Tibial artery (tissue), 4 donors: ENCODE measurements at regions not wholly inside any gene's neighbourhood (a gene's known extent, or its start where the extent isn't known, plus 50 kb on each side); places are given as distances from the start of the nearest gene placed in this dataset.

Experiments
- DNase-seq, 2 donors: peaks; one replicate each; pipeline ENCODE4 v3.0.0-alpha.2; 2019
- H3K27ac ChIP-seq, 2 donors: fragments of 200-600 bp; sonication (generic) in 1 of 2; 1 replicate in 1 of 2; 2 replicates in 1 of 2; pipeline ENCODE4 v1.5.1; 2018 to 2019; ENCODE audit warnings: mild to moderate bottlenecking in 1 of 2
- H3K27me3 ChIP-seq, 2 donors: fragments of 200-600 bp; sonication (generic) in 1 of 2; one replicate each; pipeline versions ENCODE4 v1.5.1 to v1.6.0; 2016 to 2019
- H3K36me3 ChIP-seq, 3 donors: fragments of 200-600 bp; sonication (generic) in 2 of 3; one replicate each; pipeline ENCODE4 v1.5.1; 2016 to 2019; ENCODE audit warnings: mild to moderate bottlenecking in 2 of 3
- H3K4me1 ChIP-seq, 4 donors: fragments of 200-600 bp; sonication (generic) in 2 of 4; 1 replicate in 3 of 4; 2 replicates in 1 of 4; pipeline ENCODE4 v1.5.1; 2016 to 2019
- H3K4me3 ChIP-seq, 2 donors: fragments of 200-600 bp; sonication (generic) in 1 of 2; 1 replicate in 1 of 2; 2 replicates in 1 of 2; pipeline ENCODE4 v1.5.1; 2018 to 2019; ENCODE audit warnings: mild to moderate bottlenecking in 2 of 2
- H3K9me3 ChIP-seq, 3 donors: fragments of 200-600 bp; sonication (generic) in 1 of 3; one replicate each; pipeline ENCODE4 v1.5.1; 2016 to 2019
- CTCF ChIP-seq, 2 experiments: fragments of 200-600 bp in 1 of 2; fragments of 450-650 bp in 1 of 2; IDR thresholded peaks; one replicate each; pipeline ENCODE4 v1.5.1; 2017 to 2019; ENCODE audit warnings: antibody characterized with exemption in 2 of 2, mild to moderate bottlenecking in 1 of 2, moderate library complexity in 1 of 2
- intact Hi-C: fragments of 100-400 bp; cut with DNase I; formaldehyde crosslinking; loops from one replicate; pipeline ENCODE4 v1.15.0; 2023; ENCODE audit warnings: low total_unique reads

DNA sequence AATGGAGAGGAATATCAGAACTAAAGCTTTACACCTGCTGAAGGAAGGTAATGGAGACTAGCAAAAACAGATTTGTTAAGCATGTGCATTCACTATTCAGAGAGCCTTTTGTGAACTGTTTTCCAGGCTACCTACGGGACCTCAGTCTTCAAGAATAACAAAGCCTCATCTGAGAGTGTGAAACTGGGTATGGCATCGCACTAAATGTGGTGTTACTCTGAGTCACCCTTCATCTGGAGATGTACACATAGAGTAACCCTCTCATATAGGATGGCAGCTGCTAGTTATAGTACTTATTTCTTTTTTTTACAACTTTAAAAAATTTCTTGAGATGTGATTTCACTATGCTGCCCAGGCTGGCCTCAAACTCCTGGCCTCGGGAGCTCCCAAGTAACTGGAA is 306.8 kb downstream of the ZNF608 start:
- DNase-seq: no peak
- H3K27me3 ChIP-seq: no peaks in the 10 kb centered on the region
- intact Hi-C loops: no loop called here
- no peak overlapping the region for H3K27ac ChIP-seq
- peaks cover 0 to 6% (median 2%) of the 10 kb centered on the region in 4 donors for H3K4me1 ChIP-seq
- peaks cover 0 to 2% (median 0%) of the 10 kb centered on the region in 3 donors for H3K9me3 ChIP-seq
- TF ChIP-seq CTCF (IDR thresholded peaks at IDR 0.05): no peak
- no peaks in the 10 kb centered on the region for H3K36me3 ChIP-seq
- no peak overlapping the region for H3K4me3 ChIP-seq

DNA sequence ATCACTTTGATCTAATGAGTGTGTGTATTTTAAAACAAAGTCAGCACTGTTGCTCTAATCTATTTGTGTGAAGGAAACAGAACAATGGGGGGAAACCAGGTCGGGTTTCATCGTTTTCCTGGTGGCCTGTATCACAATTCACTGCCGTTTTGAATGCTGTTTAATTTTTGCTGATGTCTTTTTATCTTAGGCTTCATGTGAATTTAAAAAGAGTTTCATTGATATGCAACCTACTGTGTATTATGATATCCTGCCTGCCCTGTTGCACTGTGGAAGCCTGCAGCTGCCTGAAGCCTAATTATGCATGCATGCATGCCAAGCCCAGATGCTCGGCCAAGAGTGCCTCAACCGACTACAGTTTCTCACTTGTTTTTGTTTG is 307.5 kb downstream of the ZNF608 start:
- Histone ChIP-seq H3K4me1 (no peaks in the 10 kb centered on the region), H3K36me3 (no peaks in the 10 kb centered on the region), H3K27me3 (no peaks in the 10 kb centered on the region), H3K4me3 (no peak overlapping the region), H3K27ac (no peak overlapping the region), H3K9me3 (peaks cover 0 to 10% (median 0%) of the 10 kb centered on the region in 3 donors)
- intact Hi-C loops: no loop called here
- TF ChIP-seq CTCF (IDR thresholded peaks at IDR 0.05): no peak
- no peak for DNase-seq

DNA sequence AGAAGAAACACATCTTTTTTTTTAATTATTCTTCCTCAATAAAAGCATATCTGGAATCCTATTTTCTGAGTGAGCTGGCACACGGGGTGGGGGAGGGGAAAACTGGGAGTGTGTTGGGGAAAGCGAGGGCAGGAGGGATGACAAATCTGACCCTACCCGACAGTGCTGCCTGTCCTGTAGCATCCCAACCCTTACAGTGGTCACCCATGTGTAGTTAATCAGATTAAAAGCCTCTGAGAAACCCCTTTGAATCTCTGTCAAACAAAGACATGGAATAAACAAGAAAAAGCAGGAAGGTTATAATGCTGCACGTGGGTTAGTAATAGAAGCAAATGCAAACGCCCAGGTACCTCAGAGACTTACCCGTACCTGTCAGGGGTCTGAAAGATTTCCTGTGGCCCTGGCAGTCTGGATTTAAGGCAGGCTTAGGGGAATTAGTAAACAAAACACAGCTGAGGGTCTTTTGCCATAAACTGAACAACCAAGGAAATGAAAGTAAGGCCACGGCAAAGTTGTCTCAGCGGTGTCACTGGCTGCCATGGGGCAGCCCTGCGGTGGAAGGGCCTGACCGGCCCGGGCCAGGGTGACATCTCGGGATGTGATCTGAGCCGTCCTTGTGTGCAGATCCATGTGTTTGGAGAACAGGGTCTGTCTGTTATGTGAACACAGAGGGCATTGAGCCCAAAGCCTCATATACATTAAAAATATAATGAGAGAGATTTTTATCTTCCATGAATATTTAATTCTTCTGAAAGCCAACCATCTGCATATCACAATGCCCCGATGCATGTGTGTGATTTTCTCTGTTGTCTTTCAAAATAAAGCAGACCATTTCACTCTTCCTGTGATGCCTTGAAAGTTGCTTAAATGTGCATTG is 308.2 kb downstream of the ZNF608 start:
- peaks cover 0 to 10% (median 0%) of the 10 kb centered on the region in 3 donors for H3K9me3 ChIP-seq
- no peaks in the 10 kb centered on the region for H3K36me3 ChIP-seq
- no peak for TF ChIP-seq CTCF (IDR thresholded peaks at IDR 0.05)
- no peaks in the 10 kb centered on the region for H3K27me3 ChIP-seq
- intact Hi-C loops: no loop called here
- DNase-seq: no peak
- no peak overlapping the region for H3K4me3 ChIP-seq
- H3K4me1 ChIP-seq: no peaks in the 10 kb centered on the region
- no peak overlapping the region for H3K27ac ChIP-seq

DNA sequence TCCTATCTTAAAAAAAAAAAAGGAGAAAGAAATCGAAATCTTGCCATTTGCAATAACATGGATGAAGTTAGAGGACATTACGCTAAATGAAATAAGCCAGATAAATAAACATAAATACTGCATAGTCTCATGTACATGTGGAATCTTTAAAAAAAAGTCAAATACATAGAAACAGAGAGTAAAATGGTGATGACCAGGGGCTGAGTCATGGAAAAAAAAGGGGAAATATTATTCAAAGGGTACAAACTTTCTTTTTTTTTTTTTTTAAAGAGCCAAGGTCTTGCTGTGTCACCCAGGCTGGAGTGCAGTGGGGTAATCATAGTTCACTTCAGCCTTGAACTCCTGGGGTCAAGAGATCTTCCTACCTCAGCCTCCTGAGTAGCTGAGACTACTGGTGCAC is 310.1 kb downstream of the ZNF608 start:
- H3K36me3 ChIP-seq: no peaks in the 10 kb centered on the region
- no peaks in the 10 kb centered on the region for H3K27me3 ChIP-seq
- H3K4me3 ChIP-seq: no peak overlapping the region
- DNase-seq: no peak
- intact Hi-C loops: no loop called here
- H3K9me3 ChIP-seq: peaks cover 0 to 10% (median 0%) of the 10 kb centered on the region in 3 donors
- no peaks in the 10 kb centered on the region for H3K4me1 ChIP-seq
- H3K27ac ChIP-seq: no peak overlapping the region
- no peak for TF ChIP-seq CTCF (IDR thresholded peaks at IDR 0.05)

DNA sequence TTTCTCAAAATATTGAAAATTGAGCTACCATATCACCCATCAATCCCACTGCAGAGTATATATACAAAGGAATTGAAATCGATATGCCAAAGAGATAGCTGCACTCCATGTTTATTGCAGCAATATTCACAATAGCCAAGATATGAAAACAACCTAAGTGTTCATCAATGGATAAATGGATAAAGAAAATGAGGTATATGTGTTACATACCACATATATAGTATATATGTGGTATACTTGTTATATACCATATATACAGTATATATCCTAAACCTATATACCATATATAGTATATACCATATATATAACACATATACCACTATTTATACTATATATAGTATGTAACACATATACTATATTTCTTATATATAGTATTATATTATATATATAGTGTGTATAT is 313.3 kb downstream of the ZNF608 start:
- Histone ChIP-seq H3K27me3 (no peaks in the 10 kb centered on the region), H3K27ac (no peak overlapping the region), H3K9me3 (peaks cover 0 to 10% (median 0%) of the 10 kb centered on the region in 3 donors), H3K36me3 (no peaks in the 10 kb centered on the region), H3K4me3 (no peak overlapping the region), H3K4me1 (no peaks in the 10 kb centered on the region)
- DNase-seq: no peak
- intact Hi-C loops: no loop called here
- TF ChIP-seq CTCF (IDR thresholded peaks at IDR 0.05): no peak
